PC-3 (cell line): ENCODE measurements at regions not wholly inside any gene's neighbourhood (a gene's known extent, or its start where the extent isn't known, plus 50 kb on each side); places are given as distances from the start of the nearest gene placed in this dataset.

Source experiments
- ATAC-seq: fragments of 200-7000 bp; cut with Tn5 transposase; 2 replicates; pipeline ENCODE4 v1.9.1; 2020; ENCODE audit warnings: mild to moderate bottlenecking, moderate library complexity
- BruUV-seq: library from RNA; stranded (reverse); fragments of 400-500 nt; replicated peaks from 2 replicates; lab custom pipeline; 2021; lab: Mats Ljungman, UMichigan
- CTCF ChIA-PET: fragments of 300-600 bp; sonication (Branson Sonifier 250); formaldehyde crosslinking; loops from one replicate; lab custom pipeline; 2022; ENCODE audit warnings: antibody characterized with exemption; lab: Charles Lee
- POLR2A ChIA-PET: fragments of 300-600 bp; sonication (Branson Sonifier 250); formaldehyde crosslinking; loops from one replicate; lab custom pipeline; 2022; ENCODE audit warnings: antibody characterized with exemption; ENCODE audit not compliant: unreplicated experiment; lab: Charles Lee
- DNase-seq: peaks from one replicate; pipeline ENCODE4 v3.0.0-alpha.2; 2015
- H2AFZ ChIP-seq: fragments of 300-600 bp; sonication (generic); 2 replicates; pipeline ENCODE4 v1.6.0; 2016; ENCODE audit warnings: antibody characterized with exemption, low read length
- H3F3A ChIP-seq: fragments of 300-600 bp; sonication (generic); one replicate; pipeline ENCODE4 v1.6.0; 2017; ENCODE audit warnings: antibody characterized with exemption, low read length, control low read depth, mild to moderate bottlenecking; ENCODE audit not compliant: unreplicated experiment
- H3K27ac ChIP-seq: fragments of 300-600 bp; sonication (generic); 2 replicates; pipeline ENCODE4 v1.5.1; 2016; ENCODE audit warnings: mild to moderate bottlenecking, low read length
- H3K27me3 ChIP-seq: fragments of 300-600 bp; sonication (generic); 2 replicates; pipeline ENCODE4 v1.6.1; 2016; ENCODE audit warnings: low read length, mixed read lengths
- H3K36me3 ChIP-seq: fragments of 300-600 bp; sonication (generic); 2 replicates; pipeline ENCODE4 v1.6.1; 2016; ENCODE audit warnings: low read depth, mixed run types, low read length, mixed read lengths
- H3K4me1 ChIP-seq: fragments of 300-600 bp; sonication (generic); 2 replicates; pipeline ENCODE4 v1.5.1; 2016; ENCODE audit warnings: low read length; ENCODE audit not compliant: insufficient read depth
- H3K4me2 ChIP-seq: fragments of 300-600 bp; sonication (generic); 2 replicates; pipeline ENCODE4 v1.6.0; 2016; ENCODE audit warnings: low read length
- H3K4me3 ChIP-seq: fragments of 300-600 bp; sonication (generic); 2 replicates; pipeline ENCODE4 v1.5.1; 2016; ENCODE audit warnings: mild to moderate bottlenecking, low read length, mixed read lengths
- H3K79me2 ChIP-seq: fragments of 300-600 bp; sonication (generic); 2 replicates; pipeline ENCODE4 v1.6.1; 2017; ENCODE audit warnings: low read length, mixed read lengths
- H3K9ac ChIP-seq: fragments of 300-600 bp; sonication (generic); 2 replicates; pipeline ENCODE4 v1.6.0; 2016; ENCODE audit warnings: mild to moderate bottlenecking, low read length
- H3K9me2 ChIP-seq: fragments of 300-600 bp; sonication (generic); replicated peaks from 2 replicates; pipeline ENCODE4 v1.6.1; 2016; ENCODE audit warnings: mixed run types, low read length, mixed read lengths
- H3K9me3 ChIP-seq: fragments of 300-600 bp; sonication (generic); 2 replicates; pipeline ENCODE4 v1.6.1; 2016; ENCODE audit warnings: low read length, mixed read lengths
- H4K20me1 ChIP-seq: fragments of 300-600 bp; sonication (generic); 2 replicates; pipeline ENCODE4 v1.6.1; 2016; ENCODE audit warnings: low read length, mixed read lengths
- EZH2 ChIP-seq: fragments of 300-600 bp; sonication (generic); IDR thresholded peaks from one replicate; pipeline ENCODE4 v1.6.1; 2017; ENCODE audit warnings: antibody characterized with exemption, mild to moderate bottlenecking, low read length; ENCODE audit not compliant: unreplicated experiment
- EZH2phosphoT487 ChIP-seq: fragments of 300-600 bp; sonication (generic); IDR thresholded peaks from 2 replicates; pipeline ENCODE4 v1.6.1; 2018; ENCODE audit warnings: mild to moderate bottlenecking, antibody characterized with exemption, low read length, borderline replicate concordance
- intact Hi-C: fragments of 100-400 bp; cut with micrococcal nuclease; formaldehyde crosslinking; loops from 2 replicates; pipeline ENCODE4 v1.9.0; 2023
- TF ChIP-seq, protein P1 (sequence below): fragments of 300-600 bp; sonication (generic); conservative IDR thresholded peaks from 2 replicates; pipeline ENCODE4 v1.5.1; 2017; ENCODE audit warnings: antibody characterized with exemption, low read depth, mild to moderate bottlenecking, low read length

DNA sequence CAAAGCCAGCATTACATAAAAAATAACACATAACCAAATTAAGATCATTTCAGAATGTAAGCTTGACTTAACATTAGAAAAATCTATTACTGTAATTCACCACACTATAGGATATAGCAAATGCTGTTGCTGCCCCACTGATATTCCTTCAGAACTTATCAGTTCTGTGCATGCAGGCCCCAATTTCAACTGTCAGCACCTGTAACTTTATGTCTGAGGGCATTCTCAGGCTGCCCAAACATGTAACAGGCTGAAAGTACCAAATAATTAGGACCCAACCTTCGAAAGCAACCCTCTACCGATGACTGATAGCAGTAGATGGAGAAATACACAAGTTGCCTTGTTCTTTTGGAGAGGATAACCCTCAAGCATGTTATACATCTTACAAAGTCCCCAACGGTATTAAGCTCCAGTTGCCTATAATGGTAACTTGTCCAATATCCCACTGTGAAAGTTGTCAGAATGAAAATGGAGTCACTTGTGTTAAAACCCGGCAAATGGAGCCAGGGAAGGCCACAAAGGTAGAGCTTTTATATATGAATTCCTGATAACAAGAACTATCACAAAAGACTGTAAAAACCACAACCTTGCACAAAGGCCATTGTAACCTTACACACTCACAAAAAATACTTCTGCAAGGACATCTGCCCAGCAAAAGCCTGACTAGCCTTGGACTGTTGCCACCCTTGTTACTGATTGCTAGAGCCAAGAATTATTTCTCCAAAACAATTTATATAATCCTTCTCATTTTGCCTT lies 66.9 kb upstream of the ZNF746 start:
- Histone ChIP-seq H3K27me3 (no peaks in the 10 kb centered on the region), H3K27ac (no peak overlapping the region), H3K4me2 (no peak overlapping the region), H3K79me2 (no peaks in the 10 kb centered on the region), H3K36me3 (peaks cover 23% of the 10 kb centered on the region), H3K9me3 (0 out of 2 replicates have a peak, but pooled peaks cover 4% of the 10 kb centered on the region), H3K4me1 (peaks cover 9% of the 10 kb centered on the region; the same call in 1 of the 2 replicates), H3F3A (no peaks in the 10 kb centered on the region), H3K9ac (no peak overlapping the region), H2AFZ (no peak overlapping the region), H3K4me3 (no peak overlapping the region), H3K9me2 (no peaks in the 10 kb centered on the region), H4K20me1 (no peaks in the 10 kb centered on the region)
- ChIA-PET POLR2A (no interaction called here), CTCF (no interaction called here)
- no peak for ATAC-seq
- no peak for DNase-seq
- no TSS peak for BruUV-seq
- intact Hi-C loops = no loop called here
- TF ChIP-seq EZH2 (no peak), EZH2phosphoT487 (no peak)
- TF ChIP-seq, protein P1, sequence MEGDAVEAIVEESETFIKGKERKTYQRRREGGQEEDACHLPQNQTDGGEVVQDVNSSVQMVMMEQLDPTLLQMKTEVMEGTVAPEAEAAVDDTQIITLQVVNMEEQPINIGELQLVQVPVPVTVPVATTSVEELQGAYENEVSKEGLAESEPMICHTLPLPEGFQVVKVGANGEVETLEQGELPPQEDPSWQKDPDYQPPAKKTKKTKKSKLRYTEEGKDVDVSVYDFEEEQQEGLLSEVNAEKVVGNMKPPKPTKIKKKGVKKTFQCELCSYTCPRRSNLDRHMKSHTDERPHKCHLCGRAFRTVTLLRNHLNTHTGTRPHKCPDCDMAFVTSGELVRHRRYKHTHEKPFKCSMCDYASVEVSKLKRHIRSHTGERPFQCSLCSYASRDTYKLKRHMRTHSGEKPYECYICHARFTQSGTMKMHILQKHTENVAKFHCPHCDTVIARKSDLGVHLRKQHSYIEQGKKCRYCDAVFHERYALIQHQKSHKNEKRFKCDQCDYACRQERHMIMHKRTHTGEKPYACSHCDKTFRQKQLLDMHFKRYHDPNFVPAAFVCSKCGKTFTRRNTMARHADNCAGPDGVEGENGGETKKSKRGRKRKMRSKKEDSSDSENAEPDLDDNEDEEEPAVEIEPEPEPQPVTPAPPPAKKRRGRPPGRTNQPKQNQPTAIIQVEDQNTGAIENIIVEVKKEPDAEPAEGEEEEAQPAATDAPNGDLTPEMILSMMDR = no peak

DNA sequence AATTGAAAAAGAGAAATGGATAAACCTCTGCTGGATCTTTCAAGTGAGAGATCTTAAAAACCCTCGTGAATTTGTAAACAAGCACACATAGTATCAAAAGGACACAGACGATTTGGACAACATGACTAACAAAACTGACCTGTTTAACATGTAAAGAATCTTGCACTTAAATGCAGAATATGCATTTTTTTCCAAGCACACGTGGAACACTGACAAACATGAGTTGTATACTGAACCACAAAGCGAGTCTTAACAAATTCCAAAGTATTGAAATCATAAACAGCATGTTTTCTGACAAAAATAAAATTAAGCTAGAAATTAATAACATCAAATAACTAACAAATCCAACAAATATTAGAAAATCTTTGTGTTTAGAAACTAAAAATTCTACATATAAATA lies 65.0 kb upstream of the ZNF746 start:
- peaks cover 8% of the 10 kb centered on the region for H3K36me3 ChIP-seq
- H4K20me1 ChIP-seq = no peaks in the 10 kb centered on the region
- no peaks in the 10 kb centered on the region for H3K9me2 ChIP-seq
- H3K79me2 ChIP-seq = no peaks in the 10 kb centered on the region
- no peaks in the 10 kb centered on the region for H3K27me3 ChIP-seq
- no peak overlapping the region for H2AFZ ChIP-seq
- H3K4me3 ChIP-seq = no peak overlapping the region
- H3K27ac ChIP-seq = no peak overlapping the region
- DNase-seq = peak; percentile 4
- ChIA-PET CTCF (no interaction called here), POLR2A (no interaction called here)
- H3K9me3 ChIP-seq = no peaks in the 10 kb centered on the region
- H3K9ac ChIP-seq = no peak overlapping the region
- H3K4me1 ChIP-seq = peaks cover 26% of the 10 kb centered on the region
- no peak for ATAC-seq
- intact Hi-C loops = no loop called here
- no peaks in the 10 kb centered on the region for H3F3A ChIP-seq
- no peak overlapping the region for H3K4me2 ChIP-seq
- TF ChIP-seq, protein P1 = no peak
- TF ChIP-seq EZH2 = no peak
- no peak for TF ChIP-seq EZH2phosphoT487
- no TSS peak for BruUV-seq

DNA sequence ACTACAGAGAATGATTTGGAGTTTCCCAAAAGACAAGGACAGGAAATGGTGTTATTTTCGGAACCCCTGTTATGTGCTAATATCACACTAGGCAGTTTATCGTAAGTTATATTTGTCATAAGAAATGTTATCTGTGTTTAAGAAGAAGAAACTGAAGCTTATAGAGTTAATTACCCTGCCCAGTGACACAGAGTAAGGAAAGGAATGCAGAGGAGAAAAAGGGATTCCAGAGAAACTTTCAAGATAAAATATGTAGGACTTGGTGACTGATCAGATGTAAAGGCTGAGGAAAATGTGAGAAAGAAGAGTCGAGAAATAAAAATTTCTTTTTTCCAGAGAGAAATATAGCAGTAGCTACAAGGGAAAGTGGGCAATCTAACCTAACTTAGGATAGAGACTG lies 63.5 kb upstream of the ZNF746 start:
- TF ChIP-seq EZH2phosphoT487 = no peak
- TF ChIP-seq, protein P1 = no peak
- no peak for TF ChIP-seq EZH2

More for the DNA sequence above, 63.5 kb upstream of the ZNF746 start:
- peaks cover 26% of the 10 kb centered on the region for H3K4me1 ChIP-seq
- DNase-seq (no peak), ATAC-seq (no peak)
- POLR2A ChIA-PET = no interaction called here
- no peak overlapping the region for H3K9ac ChIP-seq
- no peaks in the 10 kb centered on the region for H3K79me2 ChIP-seq
- CTCF ChIA-PET = no interaction called here
- no peak overlapping the region for H3K27ac ChIP-seq
- H3K36me3 ChIP-seq = 0 out of 2 replicates have a peak, but pooled peaks cover 2% of the 10 kb centered on the region
- no peak overlapping the region for H3K4me3 ChIP-seq
- H3K9me3 ChIP-seq = no peaks in the 10 kb centered on the region
- no peaks in the 10 kb centered on the region for H3K27me3 ChIP-seq
- no peaks in the 10 kb centered on the region for H3F3A ChIP-seq
- H2AFZ ChIP-seq = no peak overlapping the region
- H4K20me1 ChIP-seq = no peaks in the 10 kb centered on the region
- no TSS peak for BruUV-seq
- intact Hi-C loops = no loop called here
- H3K9me2 ChIP-seq = no peaks in the 10 kb centered on the region
- H3K4me2 ChIP-seq = no peak overlapping the region
